ENCODE measurements at regions not wholly inside any gene's neighbourhood (a gene's known extent, or its start where the extent isn't known, plus 50 kb on each side); places are given as distances from the start of the nearest gene placed in this dataset.

DNA sequence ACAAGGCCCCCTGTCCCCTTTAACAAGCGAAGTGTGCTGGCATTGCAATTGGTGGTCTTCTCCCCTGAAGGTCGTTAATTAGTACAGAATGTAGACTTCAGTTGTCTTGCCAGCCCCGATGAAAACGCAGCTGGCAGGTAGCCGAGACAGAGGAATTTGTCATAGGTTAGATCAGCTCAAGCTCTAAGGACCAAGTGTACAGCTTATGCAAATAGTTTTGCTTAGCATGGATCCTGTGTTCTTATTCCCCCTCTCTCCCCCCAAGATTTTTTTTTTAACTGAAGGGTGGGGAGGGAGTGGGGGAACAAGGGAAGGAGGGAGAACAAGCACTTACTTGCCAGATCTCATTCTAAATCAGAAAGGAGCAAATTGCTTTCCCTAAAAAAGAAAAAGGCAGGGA lies 58.6 kb upstream of the PARP11 start:
- WGBS, 2 experiments (ENCODE audit: insufficient coverage in 1 of 2, insufficient read length in 1 of 2): 71 to 81% methylated on average over 5 of the region's 5 CpGs
- no peak overlapping the region for H3K27ac Mint-ChIP-seq
- Histone ChIP-seq H3K36me3 (ENCODE audit: control insufficient read depth, insufficient read depth, low read length) (no peaks in the 10 kb centered on the region), H3K27me3 (ENCODE audit: control insufficient read depth, insufficient read depth, low read length, poor library complexity, severe bottlenecking) (peaks cover 6% of the 10 kb centered on the region), H3K27ac (ENCODE audit: low read depth, low read length) (no peak overlapping the region), H3K4me1 (ENCODE audit: control insufficient read depth, insufficient read depth, low read length) (no peaks in the 10 kb centered on the region), H3K4me3 (ENCODE audit: low read length) (no peak overlapping the region), H3K9ac (ENCODE audit: extremely low read depth, low read length, poor library complexity, severe bottlenecking) (no peak overlapping the region), H3K9me3 (ENCODE audit: control insufficient read depth, low read length) (no peaks in the 10 kb centered on the region)
- DNase-seq: no peak
- TF ChIP-seq, protein P1, sequence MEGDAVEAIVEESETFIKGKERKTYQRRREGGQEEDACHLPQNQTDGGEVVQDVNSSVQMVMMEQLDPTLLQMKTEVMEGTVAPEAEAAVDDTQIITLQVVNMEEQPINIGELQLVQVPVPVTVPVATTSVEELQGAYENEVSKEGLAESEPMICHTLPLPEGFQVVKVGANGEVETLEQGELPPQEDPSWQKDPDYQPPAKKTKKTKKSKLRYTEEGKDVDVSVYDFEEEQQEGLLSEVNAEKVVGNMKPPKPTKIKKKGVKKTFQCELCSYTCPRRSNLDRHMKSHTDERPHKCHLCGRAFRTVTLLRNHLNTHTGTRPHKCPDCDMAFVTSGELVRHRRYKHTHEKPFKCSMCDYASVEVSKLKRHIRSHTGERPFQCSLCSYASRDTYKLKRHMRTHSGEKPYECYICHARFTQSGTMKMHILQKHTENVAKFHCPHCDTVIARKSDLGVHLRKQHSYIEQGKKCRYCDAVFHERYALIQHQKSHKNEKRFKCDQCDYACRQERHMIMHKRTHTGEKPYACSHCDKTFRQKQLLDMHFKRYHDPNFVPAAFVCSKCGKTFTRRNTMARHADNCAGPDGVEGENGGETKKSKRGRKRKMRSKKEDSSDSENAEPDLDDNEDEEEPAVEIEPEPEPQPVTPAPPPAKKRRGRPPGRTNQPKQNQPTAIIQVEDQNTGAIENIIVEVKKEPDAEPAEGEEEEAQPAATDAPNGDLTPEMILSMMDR (conservative IDR thresholded peaks at IDR 0.05): no peak
- peaks cover 31% of the 10 kb centered on the region for H3K4me1 Mint-ChIP-seq
- peaks cover 2% of the 10 kb centered on the region for H3K36me3 Mint-ChIP-seq (ENCODE audit: low read depth)
- no peak overlapping the region for H3K4me3 Mint-ChIP-seq
- peaks cover 2% of the 10 kb centered on the region for H3K9me3 Mint-ChIP-seq
- H3K27me3 Mint-ChIP-seq (ENCODE audit: insufficient read depth): peaks cover 29% of the 10 kb centered on the region

DNA sequence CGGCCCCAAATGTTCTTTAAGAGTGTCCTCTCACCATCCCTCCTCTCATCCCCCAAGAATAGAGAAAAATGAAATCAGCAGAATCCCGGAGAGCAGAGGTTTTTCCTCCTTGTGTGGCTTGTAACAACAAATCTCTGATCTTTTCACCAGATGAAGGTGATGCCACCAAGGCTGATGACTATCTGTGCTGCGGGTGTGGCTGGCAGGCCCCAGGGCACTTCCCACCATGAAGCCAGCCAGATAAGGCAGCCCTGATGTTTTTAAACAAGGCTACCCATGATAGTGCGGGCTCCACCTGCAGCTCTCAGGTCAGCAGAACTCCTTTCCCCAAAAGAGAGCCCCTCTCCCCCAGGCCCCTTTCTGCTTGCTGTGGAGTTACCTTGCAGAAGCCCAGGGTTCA lies 58.0 kb upstream of the PARP11 start:
- H3K4me3 ChIP-seq (ENCODE audit: low read length): no peak overlapping the region
- peaks cover 31% of the 10 kb centered on the region for H3K4me1 Mint-ChIP-seq
- H3K9me3 Mint-ChIP-seq: peaks cover 5% of the 10 kb centered on the region
- H3K36me3 Mint-ChIP-seq (ENCODE audit: low read depth): peaks cover 4% of the 10 kb centered on the region
- H3K4me3 Mint-ChIP-seq: no peak overlapping the region
- DNase-seq: no peak
- peaks cover 6% of the 10 kb centered on the region for H3K27me3 ChIP-seq (ENCODE audit: control insufficient read depth, insufficient read depth, low read length, poor library complexity, severe bottlenecking)
- TF ChIP-seq, protein P1 (conservative IDR thresholded peaks at IDR 0.05): no peak
- WGBS, 2 experiments (ENCODE audit: insufficient coverage in 1 of 2, insufficient read length in 1 of 2): 85 to 92% methylated on average over 4 of the region's 4 CpGs
- no peaks in the 10 kb centered on the region for H3K4me1 ChIP-seq (ENCODE audit: control insufficient read depth, insufficient read depth, low read length)
- no peak overlapping the region for H3K27ac Mint-ChIP-seq
- H3K9ac ChIP-seq (ENCODE audit: extremely low read depth, low read length, poor library complexity, severe bottlenecking): no peak overlapping the region
- H3K27me3 Mint-ChIP-seq (ENCODE audit: insufficient read depth): peaks cover 32% of the 10 kb centered on the region
- H3K9me3 ChIP-seq (ENCODE audit: control insufficient read depth, low read length): no peaks in the 10 kb centered on the region
- no peaks in the 10 kb centered on the region for H3K36me3 ChIP-seq (ENCODE audit: control insufficient read depth, insufficient read depth, low read length)
- no peak overlapping the region for H3K27ac ChIP-seq (ENCODE audit: low read depth, low read length)

DNA sequence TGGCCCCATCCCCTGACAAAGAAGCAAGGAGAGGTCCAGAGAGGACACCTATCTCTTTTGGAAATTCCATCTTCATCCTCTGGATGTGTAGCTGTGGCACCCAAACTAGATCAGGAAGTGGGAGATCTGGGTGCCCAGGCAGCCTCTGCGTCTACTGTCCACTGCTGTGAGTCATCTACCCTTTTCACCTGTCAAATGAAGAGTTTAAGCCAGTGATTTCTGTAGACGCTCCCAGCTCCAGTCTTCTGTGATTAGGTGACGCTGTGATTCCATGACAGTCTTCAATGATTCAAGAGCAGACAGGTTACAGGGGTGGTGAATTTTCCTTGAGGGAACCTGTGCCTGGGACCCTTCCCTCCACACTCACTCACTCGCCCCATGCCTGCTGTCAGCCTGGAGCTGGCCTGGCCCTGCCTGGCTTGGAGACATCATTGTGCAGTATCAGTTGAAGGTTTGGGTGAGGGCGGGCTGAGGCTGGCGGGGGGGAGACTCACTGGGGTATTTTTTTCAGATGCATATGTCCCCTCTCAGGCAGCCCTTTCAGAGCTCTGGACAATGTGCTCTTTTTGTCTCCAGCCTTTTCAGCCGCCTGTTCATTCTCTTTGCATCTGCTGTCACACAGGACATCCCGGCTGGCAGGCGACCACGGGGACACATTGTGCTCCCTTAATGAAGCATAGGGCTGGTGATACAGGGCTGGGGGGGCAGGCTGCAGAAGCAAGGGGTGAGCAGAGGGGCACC lies 56.8 kb upstream of the PARP11 start:
- no peaks in the 10 kb centered on the region for H3K36me3 ChIP-seq (ENCODE audit: control insufficient read depth, insufficient read depth, low read length)
- no peak for DNase-seq
- H3K27me3 ChIP-seq (ENCODE audit: control insufficient read depth, insufficient read depth, low read length, poor library complexity, severe bottlenecking): peaks cover 6% of the 10 kb centered on the region
- Mint-ChIP-seq H3K36me3 (ENCODE audit: low read depth) (peaks cover 4% of the 10 kb centered on the region), H3K4me3 (no peak overlapping the region), H3K9me3 (peaks cover 3% of the 10 kb centered on the region), H3K4me1 (peaks cover 31% of the 10 kb centered on the region), H3K27ac (no peak overlapping the region), H3K27me3 (ENCODE audit: insufficient read depth) (peaks cover 40% of the 10 kb centered on the region)
- no peak overlapping the region for H3K9ac ChIP-seq (ENCODE audit: extremely low read depth, low read length, poor library complexity, severe bottlenecking)
- no peaks in the 10 kb centered on the region for H3K4me1 ChIP-seq (ENCODE audit: control insufficient read depth, insufficient read depth, low read length)
- TF ChIP-seq, protein P1 (conservative IDR thresholded peaks at IDR 0.05): no peak
- H3K4me3 ChIP-seq (ENCODE audit: low read length): no peak overlapping the region
- H3K27ac ChIP-seq (ENCODE audit: low read depth, low read length): peak overlapping the region; percentile 81
- no peaks in the 10 kb centered on the region for H3K9me3 ChIP-seq (ENCODE audit: control insufficient read depth, low read length)
- WGBS, 2 experiments (ENCODE audit: insufficient coverage in 1 of 2, insufficient read length in 1 of 2): 91 to 92% methylated on average over 5 to 10 of the region's 10 CpGs

All from endodermal cell (in vitro differentiated cells).